NCI-H2107 treated with DMSO at 0.1 percent for 48 hours (cell line): ENCODE measurements at regions not wholly inside any gene's neighbourhood (a gene's known extent, or its start where the extent isn't known, plus 50 kb on each side); places are given as distances from the start of the nearest gene placed in this dataset.

ENCODE experiments used
- DNase-seq: peaks from one replicate; lab custom pipeline; 2025; ENCODE audit not compliant: unreplicated experiment; lab: John Stamatoyannopoulos, UW

DNA sequence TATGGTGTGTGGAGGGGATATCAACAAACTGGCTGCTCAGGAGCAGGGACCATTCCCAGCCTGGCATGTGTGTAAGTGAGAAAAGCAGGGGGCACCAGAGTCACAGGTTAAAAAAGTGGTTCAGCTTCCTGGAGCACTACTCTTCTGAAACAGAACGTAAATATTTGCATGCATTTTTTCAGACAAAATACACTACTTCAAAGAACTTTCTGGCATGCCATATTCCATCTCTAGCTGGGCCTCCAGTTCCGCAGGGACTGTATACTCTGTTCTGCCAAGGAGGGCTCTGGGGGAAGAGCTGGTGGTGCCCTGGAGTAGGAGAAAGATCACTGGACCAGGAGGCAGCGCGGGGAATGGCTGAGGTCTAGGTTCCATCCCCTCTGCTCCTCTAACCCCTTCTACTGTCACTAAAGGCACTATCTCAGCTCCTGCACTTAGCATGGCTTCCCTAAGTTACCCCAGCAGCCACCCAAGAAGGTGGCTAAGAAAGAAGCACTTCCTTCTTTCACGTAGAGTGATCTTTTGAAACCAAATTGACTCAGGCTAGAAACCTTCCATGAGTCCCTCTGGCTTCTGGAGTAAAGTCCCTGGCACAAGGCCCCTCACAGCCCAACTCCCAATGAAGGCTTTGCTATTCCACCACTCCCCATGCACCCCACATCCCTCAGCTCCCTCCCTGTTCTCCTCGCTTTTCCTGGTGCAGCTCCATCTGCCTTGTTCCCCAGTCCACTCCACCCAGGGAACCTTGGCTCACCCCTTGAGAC, 57.6 kb upstream of the CABLES1 start:
- no peak for DNase-seq

DNA sequence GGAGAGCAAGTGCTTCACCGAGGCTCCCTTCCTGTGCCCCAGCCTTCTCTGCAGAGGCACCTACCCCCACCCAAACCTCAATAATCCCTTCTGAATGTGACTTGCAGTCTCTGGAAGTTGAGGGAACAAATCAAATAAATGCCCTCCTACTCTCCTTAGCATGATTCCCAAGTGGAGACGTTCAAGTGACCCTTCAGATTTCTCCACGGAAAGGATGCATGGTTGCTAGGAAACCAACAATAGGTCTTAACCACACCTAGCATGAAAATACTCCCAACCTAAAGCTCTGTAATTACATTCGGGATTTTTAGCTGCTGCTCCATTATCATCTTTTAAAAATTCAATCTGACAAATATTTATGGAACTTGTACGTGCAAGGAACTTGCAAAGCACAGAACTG, 50.2 kb upstream of the CABLES1 start:
- DNase-seq = peak; percentile 63
